Activated T-helper 17 cell treated with anti-CD3 and anti-CD28 coated beads, Interleukin-2, amount 50 U/mL, for 72 hours (primary cell): ENCODE measurements at regions not wholly inside any gene's neighbourhood (a gene's known extent, or its start where the extent isn't known, plus 50 kb on each side); places are given as distances from the start of the nearest gene placed in this dataset.
"Not testable (repeated sequence)": the region's sequence is repeated elsewhere in the genome, so short reads cannot be mapped to it uniquely, and the experiment has no call there.

Source experiments
- ATAC-seq: fragments of 150-1000 bp; cut with Tn5 transposase; replicated peaks from 2 replicates; pipeline ENCODE4 v1.10.0; 2021; ENCODE audit warnings: mild to moderate bottlenecking, moderate library complexity
- H3K27ac Mint-ChIP-seq: one replicate; pipeline ENCODE4 v1.8.0; 2022; ENCODE audit warnings: mixed read lengths
- H3K27me3 Mint-ChIP-seq: one replicate; pipeline ENCODE4 v1.8.0; 2022; ENCODE audit warnings: mixed read lengths
- H3K36me3 Mint-ChIP-seq: one replicate; pipeline ENCODE4 v1.8.0; 2022; ENCODE audit warnings: low read depth, mild to moderate bottlenecking, mixed read lengths
- H3K4me1 Mint-ChIP-seq: one replicate; pipeline ENCODE4 v1.8.0; 2022; ENCODE audit warnings: mixed read lengths
- H3K4me3 Mint-ChIP-seq: one replicate; pipeline ENCODE4 v1.8.0; 2022; ENCODE audit warnings: mild to moderate bottlenecking, mixed read lengths
- H3K9me3 Mint-ChIP-seq: one replicate; pipeline ENCODE4 v1.8.0; 2022; ENCODE audit warnings: mixed read lengths

DNA sequence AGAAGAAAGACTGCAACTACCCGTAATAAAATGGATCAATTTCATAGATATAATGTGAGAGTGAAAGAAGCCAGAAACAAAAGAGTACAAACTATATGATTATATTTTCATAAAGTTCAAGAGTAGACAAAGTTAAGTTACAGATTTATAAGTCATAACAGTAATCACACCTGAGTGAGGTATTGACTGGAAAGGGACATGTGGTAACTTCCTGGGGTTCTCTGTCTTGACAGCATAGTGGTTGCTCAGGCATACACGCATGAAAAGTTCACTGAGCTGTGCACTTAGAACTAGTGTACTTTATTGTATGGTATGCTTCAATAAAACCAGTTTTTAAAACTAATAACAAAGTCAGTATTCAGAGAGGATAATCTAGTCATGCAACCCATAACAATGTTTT lies 653.6 kb downstream of the EPM2A start:
- Mint-ChIP-seq H3K27ac (no peak overlapping the region), H3K36me3 (no peaks in the 10 kb centered on the region), H3K27me3 (no peaks in the 10 kb centered on the region), H3K4me3 (no peak overlapping the region), H3K9me3 (no peaks in the 10 kb centered on the region), H3K4me1 (no peaks in the 10 kb centered on the region)
- ATAC-seq: no peak

DNA sequence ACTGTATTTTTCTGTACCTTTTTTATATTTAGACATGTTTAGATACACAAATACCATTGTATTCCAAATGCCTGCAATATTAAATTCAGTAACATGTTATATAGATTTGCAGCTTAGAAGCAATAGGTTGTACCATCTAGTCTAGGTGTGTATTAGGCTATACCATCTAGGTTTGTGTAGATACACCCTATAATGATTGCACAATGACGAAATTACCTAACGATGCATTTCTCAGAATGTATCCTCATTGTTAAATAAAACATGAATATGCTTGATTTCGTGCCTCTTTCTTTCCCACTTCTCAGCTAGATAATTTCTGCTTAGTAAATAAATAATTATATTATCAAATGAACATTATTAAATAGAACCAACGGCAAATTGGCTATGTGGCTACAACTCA lies 653.0 kb downstream of the EPM2A start:
- H3K4me1 Mint-ChIP-seq: no peaks in the 10 kb centered on the region
- H3K27me3 Mint-ChIP-seq: no peaks in the 10 kb centered on the region
- no peak overlapping the region for H3K4me3 Mint-ChIP-seq
- no peaks in the 10 kb centered on the region for H3K36me3 Mint-ChIP-seq
- H3K27ac Mint-ChIP-seq: no peak overlapping the region
- no peaks in the 10 kb centered on the region for H3K9me3 Mint-ChIP-seq
- no peak for ATAC-seq

DNA sequence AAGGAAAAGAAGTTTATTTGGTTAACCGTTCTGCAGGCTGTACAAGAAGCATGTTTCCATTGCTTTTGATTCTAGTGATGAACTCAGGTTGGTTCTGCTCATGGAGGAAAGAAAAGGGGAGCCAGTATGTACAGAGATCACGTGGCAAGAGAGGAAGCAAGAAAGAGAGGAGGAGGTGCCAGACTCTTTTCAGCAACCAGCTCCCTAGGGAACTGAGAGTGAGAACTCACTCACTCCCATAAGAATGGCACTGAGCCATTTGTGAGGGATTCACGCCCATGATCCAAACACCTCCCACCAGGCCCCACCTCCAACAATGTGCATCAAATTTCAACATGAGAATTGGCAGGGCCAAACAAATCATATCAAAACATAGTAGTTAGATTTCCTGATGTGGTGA lies 649.1 kb downstream of the EPM2A start:
- H3K36me3 Mint-ChIP-seq: no peaks in the 10 kb centered on the region
- H3K4me1 Mint-ChIP-seq: no peaks in the 10 kb centered on the region
- ATAC-seq: no peak
- H3K27me3 Mint-ChIP-seq: no peaks in the 10 kb centered on the region
- H3K27ac Mint-ChIP-seq: no peak overlapping the region
- H3K4me3 Mint-ChIP-seq: no peak overlapping the region
- no peaks in the 10 kb centered on the region for H3K9me3 Mint-ChIP-seq

DNA sequence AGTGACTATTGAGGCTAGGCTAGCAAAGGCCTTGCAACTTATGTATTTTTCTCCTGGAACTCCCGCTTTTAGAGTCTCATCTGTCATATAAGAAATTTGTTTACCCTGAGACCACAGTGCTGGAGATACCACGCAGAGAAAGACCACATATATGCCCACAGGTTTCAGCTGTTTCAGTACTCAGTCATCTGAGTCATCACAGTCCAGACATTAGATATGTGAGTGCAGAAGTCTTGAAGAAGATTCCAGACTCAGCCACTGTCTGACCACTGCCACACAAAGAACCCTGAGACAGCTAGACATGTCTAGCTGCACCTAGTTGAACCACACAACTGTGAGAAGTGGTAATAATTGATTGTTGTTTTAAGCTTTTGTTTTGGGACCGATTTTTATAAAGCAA lies 648.3 kb downstream of the EPM2A start:
- H3K4me3 Mint-ChIP-seq: no peak overlapping the region
- H3K27me3 Mint-ChIP-seq: no peaks in the 10 kb centered on the region
- H3K27ac Mint-ChIP-seq: no peak overlapping the region
- no peaks in the 10 kb centered on the region for H3K4me1 Mint-ChIP-seq
- no peaks in the 10 kb centered on the region for H3K36me3 Mint-ChIP-seq
- no peaks in the 10 kb centered on the region for H3K9me3 Mint-ChIP-seq
- ATAC-seq: peak; percentile 58

DNA sequence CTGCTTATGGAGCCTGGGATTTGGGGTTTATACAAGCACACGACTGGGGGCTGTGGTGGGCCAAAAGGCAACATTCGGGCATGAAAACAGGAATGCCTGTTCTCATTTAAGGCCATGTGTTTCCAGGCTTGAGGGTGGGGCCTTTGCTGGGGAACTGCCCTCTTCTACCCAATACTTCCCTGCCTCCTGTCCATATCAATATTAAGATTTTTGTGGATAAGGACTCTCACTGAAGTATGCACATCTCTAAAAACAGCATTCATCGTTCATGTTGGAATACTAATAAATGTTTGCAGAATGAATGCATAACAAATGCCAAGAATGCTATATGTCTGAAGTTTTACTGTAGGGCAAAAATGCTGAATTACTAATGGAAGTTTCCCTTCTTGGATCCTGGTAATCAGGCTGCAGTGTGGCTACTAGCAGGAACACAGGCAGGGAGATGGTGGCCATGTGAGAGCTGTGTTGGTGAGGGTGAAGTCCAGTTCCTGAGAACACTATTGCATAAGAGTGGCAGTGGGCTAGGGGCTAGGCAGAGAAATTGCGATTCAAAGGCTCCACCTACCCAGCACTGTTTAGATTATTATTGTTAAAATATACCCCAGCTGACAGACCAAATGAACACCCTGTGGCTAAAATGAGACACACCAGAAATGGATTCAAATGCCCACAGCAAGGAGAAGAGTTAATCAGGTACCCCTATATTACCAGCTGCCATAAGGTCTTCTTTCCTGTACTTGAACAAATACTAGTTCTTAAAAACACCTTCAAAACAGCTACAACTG lies 644.3 kb downstream of the EPM2A start:
- ATAC-seq: no peak
- Mint-ChIP-seq H3K27ac (no peak overlapping the region), H3K27me3 (peaks cover 3% of the 10 kb centered on the region), H3K9me3 (no peaks in the 10 kb centered on the region), H3K36me3 (no peaks in the 10 kb centered on the region), H3K4me1 (no peaks in the 10 kb centered on the region), H3K4me3 (no peak overlapping the region)

DNA sequence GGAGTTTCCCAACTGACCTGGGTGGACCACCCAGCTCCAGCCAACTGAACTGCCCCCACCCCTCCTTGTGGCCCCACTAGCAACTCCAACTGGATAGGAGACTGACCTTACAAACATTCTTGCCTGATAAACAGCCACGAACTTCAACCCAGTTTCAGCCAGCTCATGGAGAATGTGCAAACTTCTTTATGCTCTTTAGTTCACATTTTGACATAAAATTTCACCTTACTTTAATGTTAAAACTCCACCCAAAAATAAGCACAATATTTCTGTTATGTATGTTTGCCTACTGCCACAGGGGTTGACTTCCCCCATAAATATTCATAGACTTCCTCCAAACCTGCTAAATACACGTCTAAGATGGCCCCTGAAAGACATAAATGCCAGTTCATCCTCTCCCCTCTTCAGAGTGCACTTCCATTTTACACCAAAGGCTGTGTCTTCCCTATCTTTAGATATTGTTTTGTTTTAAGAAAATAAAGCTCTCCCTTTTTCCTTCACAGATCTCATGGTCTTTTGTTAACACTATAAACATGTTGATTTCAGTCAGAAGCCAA lies 643.7 kb downstream of the EPM2A start:
- H3K36me3 Mint-ChIP-seq: no peaks in the 10 kb centered on the region
- no peak overlapping the region for H3K4me3 Mint-ChIP-seq
- H3K27ac Mint-ChIP-seq: no peak overlapping the region
- H3K9me3 Mint-ChIP-seq: peaks cover under 1% of the 10 kb centered on the region
- H3K27me3 Mint-ChIP-seq: peaks cover 3% of the 10 kb centered on the region
- no peaks in the 10 kb centered on the region for H3K4me1 Mint-ChIP-seq
- no peak for ATAC-seq

DNA sequence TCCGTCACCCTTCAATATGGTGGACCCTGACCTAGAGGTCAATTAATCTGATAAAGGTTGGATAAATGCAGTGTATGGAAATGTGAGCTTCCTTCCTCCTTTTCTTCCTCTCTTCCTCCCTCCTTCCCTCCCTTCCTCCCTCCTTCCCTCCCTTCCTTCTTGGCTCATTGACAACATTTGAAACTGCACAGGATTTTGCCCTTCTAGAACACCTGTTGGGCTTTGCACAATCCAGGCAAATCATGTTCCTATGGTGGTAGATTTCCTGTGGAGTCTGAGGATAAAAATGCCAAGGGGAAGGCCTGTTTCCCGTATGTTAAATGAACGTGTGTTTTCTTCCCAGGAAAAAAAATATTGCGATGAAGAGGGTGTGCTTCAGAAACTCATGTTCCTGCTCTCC lies 642.8 kb downstream of the EPM2A start:
- peaks cover 9% of the 10 kb centered on the region for H3K9me3 Mint-ChIP-seq
- no peak overlapping the region for H3K4me3 Mint-ChIP-seq
- peaks cover 3% of the 10 kb centered on the region for H3K27me3 Mint-ChIP-seq
- H3K27ac Mint-ChIP-seq: no peak overlapping the region
- no peak for ATAC-seq
- no peaks in the 10 kb centered on the region for H3K4me1 Mint-ChIP-seq
- H3K36me3 Mint-ChIP-seq: no peaks in the 10 kb centered on the region

DNA sequence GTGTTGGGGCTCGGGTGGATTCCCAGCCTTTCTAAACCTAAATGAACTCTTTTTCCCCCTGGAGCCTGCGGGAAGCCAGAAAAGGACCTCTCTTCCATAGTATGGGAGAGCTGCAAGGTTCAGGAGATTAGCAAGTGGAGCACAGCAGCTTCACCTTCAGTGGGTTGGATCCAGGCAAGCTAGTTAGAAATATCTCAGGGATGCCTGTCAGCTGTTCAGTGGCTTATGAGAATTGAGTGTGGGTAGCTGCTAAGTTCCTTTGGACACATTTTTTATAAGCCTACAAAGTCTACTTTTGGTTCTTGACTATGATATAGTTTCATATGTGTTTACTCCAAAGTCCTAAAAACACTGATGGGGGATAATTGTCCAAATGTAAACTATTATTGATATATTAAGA lies 642.1 kb downstream of the EPM2A start:
- Mint-ChIP-seq H3K27me3 (peaks cover 3% of the 10 kb centered on the region), H3K4me3 (no peak overlapping the region), H3K27ac (no peak overlapping the region), H3K9me3 (peaks cover 14% of the 10 kb centered on the region), H3K36me3 (no peaks in the 10 kb centered on the region), H3K4me1 (no peaks in the 10 kb centered on the region)
- no peak for ATAC-seq

DNA sequence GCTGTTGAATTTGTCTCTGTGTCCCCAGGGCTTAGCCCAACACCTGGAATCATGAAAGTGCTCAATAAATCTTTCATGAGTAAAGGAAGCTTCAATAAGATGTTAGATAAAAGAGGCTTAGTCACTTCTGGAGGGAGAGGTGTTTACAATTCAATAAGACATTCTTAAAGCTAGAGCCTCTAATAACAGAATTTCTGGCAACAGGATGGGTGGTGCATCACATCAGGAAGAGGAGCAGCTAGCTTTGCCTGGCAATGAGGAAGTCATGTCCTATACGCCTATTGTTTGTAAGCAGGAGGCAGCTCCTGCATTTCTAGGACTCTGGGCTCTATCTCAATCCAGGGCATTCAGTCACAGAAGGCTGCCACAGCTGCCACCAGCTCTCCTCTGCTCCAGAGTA lies 638.5 kb downstream of the EPM2A start:
- Mint-ChIP-seq H3K27me3 (peaks cover 3% of the 10 kb centered on the region), H3K4me1 (no peaks in the 10 kb centered on the region), H3K4me3 (no peak overlapping the region), H3K27ac (no peak overlapping the region), H3K9me3 (peaks cover 14% of the 10 kb centered on the region), H3K36me3 (no peaks in the 10 kb centered on the region)
- no peak for ATAC-seq

DNA sequence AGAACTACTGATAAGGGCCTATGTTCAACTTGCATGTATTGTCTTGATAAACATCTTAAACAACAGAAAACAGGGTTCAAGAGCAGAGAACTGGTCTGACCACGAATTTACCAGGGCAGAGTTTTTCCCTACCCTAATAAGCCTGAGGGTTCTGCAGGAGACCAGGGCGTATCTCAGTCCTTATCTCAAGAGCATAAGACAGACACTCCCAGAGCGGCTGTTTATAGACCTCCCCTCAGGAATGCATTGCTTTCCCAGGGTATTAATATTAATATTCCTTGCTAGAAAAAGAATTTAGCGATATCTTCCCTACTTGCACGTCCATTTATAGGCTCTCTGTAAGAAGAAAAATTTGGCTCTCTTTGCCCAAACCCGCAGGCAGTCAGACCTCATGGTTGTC lies 637.2 kb downstream of the EPM2A start:
- not testable (repeated sequence) for H3K4me3 Mint-ChIP-seq, H3K27me3 Mint-ChIP-seq
- peaks cover 14% of the 10 kb centered on the region for H3K9me3 Mint-ChIP-seq

DNA sequence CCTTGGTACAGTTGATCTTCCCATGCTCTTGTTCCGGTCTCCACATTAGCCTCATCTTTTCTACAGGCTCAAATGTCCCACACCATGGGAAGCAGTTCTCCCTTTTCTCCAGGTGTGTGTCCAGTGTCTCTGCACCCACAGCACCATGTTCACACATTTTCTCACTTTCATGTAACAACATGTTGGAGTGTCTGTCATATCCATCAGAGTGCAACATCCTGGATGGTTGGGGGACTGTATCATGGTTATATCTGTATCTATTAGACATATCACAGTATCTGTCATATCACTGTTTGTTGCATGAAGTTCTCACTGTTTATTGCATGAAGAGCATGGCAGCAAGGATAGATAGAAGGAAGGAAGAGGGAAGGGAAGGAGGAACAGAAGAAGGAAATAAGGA lies 635.6 kb downstream of the EPM2A start:
- Mint-ChIP-seq H3K4me3 (no peak overlapping the region), H3K27me3 (no peaks in the 10 kb centered on the region), H3K4me1 (no peaks in the 10 kb centered on the region), H3K36me3 (no peaks in the 10 kb centered on the region), H3K9me3 (peaks cover 14% of the 10 kb centered on the region), H3K27ac (no peak overlapping the region)
- ATAC-seq: no peak

More for the DNA sequence above, 637.2 kb downstream of the EPM2A start:
- not testable (repeated sequence) for H3K4me1 Mint-ChIP-seq, ATAC-seq, H3K36me3 Mint-ChIP-seq, H3K27ac Mint-ChIP-seq

DNA sequence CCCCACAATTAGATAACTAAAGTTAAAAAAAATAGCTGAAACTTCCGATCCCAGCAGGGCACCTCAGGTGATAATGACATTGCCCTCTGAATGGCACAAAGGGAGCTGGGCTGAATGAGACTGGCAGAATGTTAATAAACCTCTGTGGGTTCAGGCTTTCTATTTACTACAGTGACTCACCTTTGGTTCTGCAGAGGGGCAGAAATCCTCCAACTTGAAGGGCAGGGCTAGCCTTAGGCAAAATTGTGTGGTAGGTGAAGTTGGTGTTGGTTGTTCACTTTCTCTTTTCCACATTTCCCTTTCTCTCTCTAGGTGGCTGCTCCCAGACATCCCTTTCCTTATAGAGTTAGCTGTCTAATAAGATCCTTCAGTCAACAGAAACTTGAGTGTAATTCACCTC lies 625.2 kb downstream of the EPM2A start:
- H3K4me3 Mint-ChIP-seq: no peak overlapping the region
- H3K27me3 Mint-ChIP-seq: peaks cover 25% of the 10 kb centered on the region
- no peaks in the 10 kb centered on the region for H3K36me3 Mint-ChIP-seq
- no peak for ATAC-seq
- H3K9me3 Mint-ChIP-seq: no peaks in the 10 kb centered on the region
- no peaks in the 10 kb centered on the region for H3K4me1 Mint-ChIP-seq
- no peak overlapping the region for H3K27ac Mint-ChIP-seq

DNA sequence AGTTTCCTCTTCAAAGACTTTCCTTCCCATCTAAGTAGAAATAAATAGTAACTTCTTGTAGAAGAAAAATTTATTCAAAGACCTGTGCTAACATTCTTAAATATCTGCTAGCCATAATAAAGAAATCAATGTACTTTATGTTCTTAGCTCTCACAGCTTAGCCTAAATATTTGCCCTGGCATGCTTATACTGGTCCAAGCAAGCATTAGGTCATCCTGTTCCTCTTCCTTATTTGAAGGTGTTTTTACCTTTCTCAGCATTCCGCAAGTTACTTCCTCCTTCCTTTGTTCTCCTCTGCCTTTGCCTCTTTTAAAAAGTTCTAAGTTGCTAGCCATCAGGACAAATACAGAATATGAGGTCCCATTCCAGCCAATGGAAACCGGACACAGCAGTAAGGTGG lies 623.9 kb downstream of the EPM2A start:
- not testable (repeated sequence) for H3K27ac Mint-ChIP-seq, H3K36me3 Mint-ChIP-seq, H3K9me3 Mint-ChIP-seq, H3K4me3 Mint-ChIP-seq, ATAC-seq, H3K4me1 Mint-ChIP-seq
- peaks cover 25% of the 10 kb centered on the region for H3K27me3 Mint-ChIP-seq

DNA sequence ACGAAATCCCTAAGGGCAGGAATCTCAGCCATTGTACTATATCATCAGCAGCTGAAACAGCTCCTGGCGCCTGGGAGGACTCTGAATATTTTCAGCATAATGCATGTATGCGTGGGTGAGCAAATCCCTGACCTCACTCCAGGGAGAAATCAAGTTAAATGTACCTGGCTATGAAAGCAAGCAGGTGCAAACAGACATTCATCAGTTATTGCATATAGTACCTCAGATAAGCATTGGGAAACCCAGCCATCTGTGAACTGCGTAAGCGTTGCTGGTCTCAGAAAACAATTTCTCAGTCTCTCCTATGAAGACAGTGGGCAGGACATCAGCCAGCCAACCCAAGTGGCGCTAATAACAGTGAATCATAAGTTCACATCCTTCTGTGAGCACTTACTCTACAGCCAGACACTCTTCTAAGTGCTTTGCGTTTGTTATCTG lies 622.6 kb downstream of the EPM2A start:
- no peak for ATAC-seq
- Mint-ChIP-seq H3K27ac (no peak overlapping the region), H3K4me3 (no peak overlapping the region), H3K4me1 (no peaks in the 10 kb centered on the region), H3K27me3 (peaks cover 15% of the 10 kb centered on the region), H3K36me3 (no peaks in the 10 kb centered on the region), H3K9me3 (no peaks in the 10 kb centered on the region)

DNA sequence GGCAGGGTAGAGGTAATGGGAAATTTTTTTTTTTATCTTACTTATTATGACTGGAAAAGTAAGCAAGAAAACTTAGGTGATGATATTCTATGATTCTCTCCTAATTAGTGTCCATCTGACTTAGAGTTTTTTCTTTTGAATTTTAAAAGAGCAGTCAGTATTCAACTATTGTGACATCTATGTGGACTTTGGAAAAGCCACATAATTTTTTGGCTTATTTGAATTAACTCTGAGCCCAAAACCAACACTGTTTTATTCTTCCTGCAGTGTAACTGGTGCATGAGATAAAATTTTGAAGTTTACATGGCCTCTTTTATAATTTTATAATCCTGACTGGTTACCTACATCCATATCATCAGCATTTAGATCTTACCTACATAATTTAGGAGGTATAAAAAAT lies 619.7 kb downstream of the EPM2A start:
- Mint-ChIP-seq H3K27ac (no peak overlapping the region), H3K9me3 (no peaks in the 10 kb centered on the region), H3K36me3 (no peaks in the 10 kb centered on the region), H3K27me3 (peaks cover 11% of the 10 kb centered on the region), H3K4me1 (no peaks in the 10 kb centered on the region), H3K4me3 (no peak overlapping the region)
- ATAC-seq: no peak
